Lung microvascular endothelial cell (primary cell): ENCODE measurements at regions not wholly inside any gene's neighbourhood (a gene's known extent, or its start where the extent isn't known, plus 50 kb on each side); places are given as distances from the start of the nearest gene placed in this dataset.
"Not testable (repeated sequence)": the region's sequence is repeated elsewhere in the genome, so short reads cannot be mapped to it uniquely, and the experiment has no call there.

Source experiments
- DNase-seq, 2 donors: peaks; one replicate each; pipeline versions ENCODE4 v3.0.0 to v3.0.0-alpha.2; 2010; ENCODE audit warnings: low read depth in 2 of 2

- DNase-seq: no peak
Measured at GRCh38 chr11:42967653-42968052, 344.1 kb upstream of the API5 start.

- DNase-seq: no peak
Measured at GRCh38 chr11:42972741-42973140, 339.1 kb upstream of the API5 start.

- DNase-seq: no peak
Measured at GRCh38 chr11:42974510-42975179, 337.2 kb upstream of the API5 start.

- DNase-seq: no peak
Measured at GRCh38 chr11:42975180-42975529, 336.6 kb upstream of the API5 start.

GRCh38 chr11:42976636-42977217, 335.1 kb upstream of the API5 start:
- no peak for DNase-seq

- DNase-seq: no peak
Measured at GRCh38 chr11:42992594-42992993, 319.2 kb upstream of the API5 start.

GRCh38 chr11:42996421-42997307, 315.1 kb upstream of the API5 start:
- DNase-seq: no peak

GRCh38 chr11:43004879-43005278, 306.9 kb upstream of the API5 start:
- not testable (repeated sequence) for DNase-seq

GRCh38 chr11:43010042-43010441, 301.8 kb upstream of the API5 start:
- DNase-seq: no peak

GRCh38 chr11:43012606-43013005, 299.2 kb upstream of the API5 start:
- DNase-seq: no peak

GRCh38 chr11:43021466-43021865, 290.3 kb upstream of the API5 start:
- DNase-seq: no peak

- DNase-seq: no peak
Measured at GRCh38 chr11:43034341-43034740, 277.5 kb upstream of the API5 start.

GRCh38 chr11:43035086-43035485, 276.7 kb upstream of the API5 start:
- DNase-seq: no peak

GRCh38 chr11:43053638-43054412, 258.0 kb upstream of the API5 start:
- DNase-seq: no peak

GRCh38 chr11:43067681-43068080, 244.1 kb upstream of the API5 start:
- DNase-seq: no peak

GRCh38 chr11:43071338-43071737, 240.5 kb upstream of the API5 start:
- no peak for DNase-seq

- DNase-seq: no peak
Measured at GRCh38 chr11:43072096-43072495, 239.7 kb upstream of the API5 start.

- no peak for DNase-seq
Measured at GRCh38 chr11:43072911-43073310, 238.9 kb upstream of the API5 start.

GRCh38 chr11:43074810-43075209, 237.0 kb upstream of the API5 start:
- DNase-seq: no peak

- DNase-seq: no peak
Measured at GRCh38 chr11:43101113-43101512, 210.7 kb upstream of the API5 start.

GRCh38 chr11:43116071-43116470, 195.7 kb upstream of the API5 start:
- no peak for DNase-seq
